Karpas-422 (cell line): ENCODE measurements at regions not wholly inside any gene's neighbourhood (a gene's known extent, or its start where the extent isn't known, plus 50 kb on each side); places are given as distances from the start of the nearest gene placed in this dataset.

Experiments
- DNase-seq: peaks from one replicate; pipeline ENCODE4 v3.0.0-alpha.2; 2015
- H2AFZ ChIP-seq: fragments of 200-600 bp; sonication (generic); 2 replicates; pipeline ENCODE4 v1.6.1; 2014; ENCODE audit warnings: antibody characterized with exemption, low read length, mixed read lengths
- H3K27ac ChIP-seq: fragments of 200-600 bp; sonication (generic); 2 replicates; pipeline ENCODE4 v1.5.1; 2014; ENCODE audit warnings: mild to moderate bottlenecking, low read length, moderate library complexity
- H3K27me3 ChIP-seq: fragments of 200-600 bp; sonication (generic); 2 replicates; pipeline ENCODE4 v1.6.1; 2014; ENCODE audit warnings: low read length, mixed read lengths
- H3K36me3 ChIP-seq: fragments of 200-600 bp; sonication (generic); 2 replicates; pipeline ENCODE4 v1.6.1; 2014; ENCODE audit warnings: low read length, mixed read lengths; ENCODE audit not compliant: insufficient read depth
- H3K4me1 ChIP-seq: fragments of 200-600 bp; sonication (generic); 2 replicates; pipeline ENCODE4 v1.6.1; 2014; ENCODE audit warnings: mild to moderate bottlenecking, low read length, mixed read lengths
- H3K4me2 ChIP-seq: fragments of 200-600 bp; sonication (generic); 2 replicates; pipeline ENCODE4 v1.6.1; 2014; ENCODE audit warnings: low read length, low read depth, mild to moderate bottlenecking; ENCODE audit not compliant: poor library complexity, severe bottlenecking
- H3K4me3 ChIP-seq: fragments of 200-600 bp; sonication (generic); 2 replicates; pipeline ENCODE4 v1.5.1; 2014; ENCODE audit warnings: mild to moderate bottlenecking, antibody characterized with exemption, low read length, mixed read lengths
- H3K79me2 ChIP-seq: fragments of 200-600 bp; sonication (generic); 2 replicates; pipeline ENCODE4 v1.6.1; 2014; ENCODE audit warnings: mild to moderate bottlenecking, low read length, mixed read lengths
- H3K9ac ChIP-seq: fragments of 200-600 bp; sonication (generic); 2 replicates; pipeline ENCODE4 v1.6.0; 2014; ENCODE audit warnings: low read length
- H3K9me2 ChIP-seq: fragments of 200-600 bp; sonication (generic), shearing (Covaris generic); replicated peaks from 2 replicates; pipeline ENCODE4 v1.6.0; 2014; ENCODE audit warnings: mild to moderate bottlenecking, low read length, moderate library complexity; ENCODE audit not compliant: insufficient read depth
- H3K9me3 ChIP-seq: fragments of 300-700, 200-600 bp; sonication (generic); 2 replicates; pipeline ENCODE4 v1.6.1; 2014; ENCODE audit warnings: low read length, mixed read lengths
- H4K20me1 ChIP-seq: fragments of 200-600 bp; sonication (generic); 2 replicates; pipeline ENCODE4 v1.6.1; 2014; ENCODE audit warnings: mild to moderate bottlenecking, antibody characterized with exemption, low read length, low read depth; ENCODE audit not compliant: insufficient read depth

DNA sequence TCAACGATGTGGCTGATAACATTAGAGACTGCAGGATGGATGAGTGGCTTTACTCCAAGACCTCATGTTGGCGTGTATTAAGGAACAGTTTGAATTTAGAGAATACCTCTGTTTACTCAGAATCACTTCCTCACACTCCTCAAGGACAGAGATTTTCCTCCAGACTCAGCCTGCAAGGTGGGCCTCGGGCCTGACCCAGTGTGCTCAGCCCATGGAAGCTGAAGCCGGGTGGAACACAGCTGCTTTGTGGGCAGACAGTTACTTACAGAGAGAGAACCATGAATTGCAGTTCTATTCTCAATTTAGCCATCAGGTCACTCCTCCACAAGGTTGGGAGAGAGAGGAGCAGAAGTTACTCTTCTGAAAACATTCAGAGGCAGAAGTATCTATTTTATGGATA, 135.8 kb downstream of the SNX19 start:
- Histone ChIP-seq H3K9me2 (no peaks in the 10 kb centered on the region), H4K20me1 (no peaks in the 10 kb centered on the region)

DNA sequence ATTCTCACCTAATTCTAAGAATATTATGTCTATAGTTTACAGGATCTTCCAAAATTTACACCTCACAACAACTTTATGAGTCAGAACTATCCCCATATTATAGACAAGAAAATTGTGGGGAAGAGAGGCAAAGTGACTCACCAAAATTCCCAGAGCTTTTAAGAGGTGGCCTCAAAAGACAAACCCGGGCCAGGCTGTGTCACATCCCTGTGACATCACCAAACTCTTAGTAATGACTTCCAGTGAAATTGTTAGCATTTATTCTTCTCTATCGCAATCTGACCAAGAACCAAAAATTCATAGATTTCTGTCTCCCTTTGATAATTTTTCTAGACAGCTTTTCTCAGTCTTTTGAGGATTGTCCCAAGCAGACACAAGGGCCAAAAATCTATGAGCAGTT, 134.3 kb downstream of the SNX19 start:
- H3K9me3 ChIP-seq: no peaks in the 10 kb centered on the region
- no peak overlapping the region for H3K9ac ChIP-seq
- no peak overlapping the region for H3K4me3 ChIP-seq
- DNase-seq: no peak
- H3K36me3 ChIP-seq: no peaks in the 10 kb centered on the region
- no peaks in the 10 kb centered on the region for H4K20me1 ChIP-seq
- no peaks in the 10 kb centered on the region for H3K9me2 ChIP-seq
- no peaks in the 10 kb centered on the region for H3K4me1 ChIP-seq
- no peak overlapping the region for H2AFZ ChIP-seq
- no peaks in the 10 kb centered on the region for H3K79me2 ChIP-seq
- no peak overlapping the region for H3K27ac ChIP-seq
- no peaks in the 10 kb centered on the region for H3K27me3 ChIP-seq
- H3K4me2 ChIP-seq: no peak overlapping the region

More for the DNA sequence above, 135.8 kb downstream of the SNX19 start:
- H3K4me1 ChIP-seq: no peaks in the 10 kb centered on the region
- no peak overlapping the region for H3K27ac ChIP-seq
- no peaks in the 10 kb centered on the region for H3K79me2 ChIP-seq
- no peak overlapping the region for H3K9ac ChIP-seq
- DNase-seq: no peak
- no peaks in the 10 kb centered on the region for H3K9me3 ChIP-seq
- no peaks in the 10 kb centered on the region for H3K27me3 ChIP-seq
- no peak overlapping the region for H3K4me3 ChIP-seq
- no peaks in the 10 kb centered on the region for H3K36me3 ChIP-seq
- no peak overlapping the region for H3K4me2 ChIP-seq
- H2AFZ ChIP-seq: no peak overlapping the region

DNA sequence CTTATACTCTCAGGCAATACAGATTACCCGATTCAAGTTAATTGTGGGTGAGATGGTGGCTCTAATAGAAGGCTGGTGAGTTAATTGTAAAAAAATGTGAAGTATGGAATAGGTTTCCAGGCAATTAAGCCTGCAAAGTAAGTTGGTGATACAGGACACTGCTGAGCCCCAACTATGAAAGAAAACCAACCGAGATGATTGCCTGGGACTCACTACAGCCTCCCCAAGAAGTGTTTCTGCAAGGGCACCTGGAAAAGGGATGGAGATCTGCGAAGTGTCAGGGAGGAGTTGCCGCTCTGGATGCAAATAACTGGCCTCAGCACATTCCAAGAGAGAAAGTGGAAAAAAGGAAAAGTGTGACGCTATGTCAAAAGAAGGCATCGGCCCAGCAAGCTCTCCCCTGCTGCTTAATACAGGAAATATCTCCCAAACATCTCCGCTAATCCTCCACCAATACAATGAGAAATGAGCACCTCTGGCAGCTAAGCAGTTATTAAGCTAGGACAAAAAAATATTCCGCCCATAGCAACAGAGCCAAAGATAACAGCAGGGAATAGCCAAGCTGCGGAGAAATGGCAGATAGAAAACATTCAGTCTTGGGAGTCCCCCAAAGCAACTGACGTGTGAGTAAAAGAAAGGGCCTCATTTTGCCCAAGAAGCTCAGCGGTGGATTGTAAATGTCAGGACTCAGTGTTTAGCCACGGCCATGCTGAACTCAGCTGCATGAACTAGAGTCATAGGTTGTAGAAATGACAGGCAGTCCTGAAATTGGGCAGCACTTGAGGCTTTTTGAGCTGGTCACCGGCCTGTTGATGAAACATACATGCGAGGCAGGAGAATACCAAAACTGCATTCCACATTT, 133.7 kb downstream of the SNX19 start:
- H3K4me3 ChIP-seq: no peak overlapping the region
- no peak for DNase-seq
- H3K27ac ChIP-seq: no peak overlapping the region
- H3K4me2 ChIP-seq: no peak overlapping the region
- H2AFZ ChIP-seq: no peak overlapping the region
- H3K4me1 ChIP-seq: no peaks in the 10 kb centered on the region
- H3K9ac ChIP-seq: no peak overlapping the region
- H3K79me2 ChIP-seq: no peaks in the 10 kb centered on the region
- H3K36me3 ChIP-seq: no peaks in the 10 kb centered on the region
- no peaks in the 10 kb centered on the region for H3K9me3 ChIP-seq
- H3K9me2 ChIP-seq: no peaks in the 10 kb centered on the region
- no peaks in the 10 kb centered on the region for H3K27me3 ChIP-seq
- H4K20me1 ChIP-seq: no peaks in the 10 kb centered on the region

DNA sequence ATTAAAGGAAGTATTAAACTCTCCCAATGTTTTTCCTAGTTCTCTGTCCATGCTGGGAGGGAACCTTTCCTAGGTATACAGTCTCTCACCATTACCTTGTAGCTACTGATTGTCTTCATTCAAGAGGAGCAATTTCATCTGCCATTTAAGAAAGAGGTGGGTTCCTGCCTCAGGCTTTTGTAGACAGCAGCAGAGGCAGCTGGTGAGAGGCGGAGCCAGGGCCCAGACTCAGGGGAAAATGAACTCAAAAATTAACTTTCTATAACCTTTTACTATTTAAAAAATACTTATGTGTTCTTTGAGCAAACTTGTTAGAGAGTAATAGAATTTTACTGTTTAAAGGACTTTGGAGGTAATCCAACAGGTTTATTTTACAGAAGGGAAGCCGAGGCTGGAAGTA, 133.0 kb downstream of the SNX19 start:
- Histone ChIP-seq H3K36me3 (no peaks in the 10 kb centered on the region), H3K9ac (no peak overlapping the region), H3K4me1 (no peaks in the 10 kb centered on the region), H3K4me3 (no peak overlapping the region), H3K9me2 (no peaks in the 10 kb centered on the region), H3K9me3 (no peaks in the 10 kb centered on the region), H3K27me3 (no peaks in the 10 kb centered on the region), H3K4me2 (no peak overlapping the region), H2AFZ (no peak overlapping the region), H3K79me2 (no peaks in the 10 kb centered on the region), H4K20me1 (no peaks in the 10 kb centered on the region), H3K27ac (no peak overlapping the region)
- no peak for DNase-seq

DNA sequence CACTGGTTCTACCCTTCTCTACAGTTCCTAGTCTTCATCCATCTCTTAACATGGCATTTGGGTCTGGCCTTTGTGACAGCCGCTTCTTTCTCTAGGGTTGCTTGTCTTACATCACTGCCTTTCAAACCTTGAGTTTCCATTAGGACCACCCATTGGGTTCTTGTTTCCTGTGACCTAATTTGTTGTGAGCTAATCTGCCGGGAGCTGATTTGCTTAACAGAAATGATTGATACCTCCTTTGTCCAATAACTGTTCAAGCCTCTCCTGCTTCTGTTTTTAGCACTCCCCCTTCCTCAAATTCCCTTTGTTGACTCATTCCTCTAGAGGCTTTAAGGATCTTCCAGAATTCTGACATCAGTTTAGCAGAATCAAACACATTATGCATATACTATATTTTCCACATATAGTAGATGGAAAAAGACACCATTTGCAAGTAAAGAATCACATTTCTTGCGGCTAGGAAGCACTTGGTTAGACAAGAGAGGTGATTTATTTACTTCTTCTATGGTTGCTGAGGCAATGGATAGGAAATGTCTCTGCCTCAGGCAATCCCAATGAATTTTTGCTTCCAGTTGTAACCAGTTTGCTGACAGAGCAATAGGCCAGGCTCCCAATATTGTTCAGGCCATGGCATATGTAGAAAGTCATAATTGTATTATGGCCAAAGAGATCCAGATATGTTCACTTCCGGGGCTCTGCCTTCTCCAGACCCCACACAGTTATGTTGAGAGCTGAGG, 130.7 kb downstream of the SNX19 start:
- Histone ChIP-seq H3K27me3 (no peaks in the 10 kb centered on the region), H3K4me1 (no peaks in the 10 kb centered on the region), H3K4me2 (no peak overlapping the region), H2AFZ (no peak overlapping the region), H3K79me2 (no peaks in the 10 kb centered on the region), H3K9me3 (no peaks in the 10 kb centered on the region), H3K36me3 (no peaks in the 10 kb centered on the region), H3K4me3 (no peak overlapping the region), H4K20me1 (no peaks in the 10 kb centered on the region), H3K9me2 (no peaks in the 10 kb centered on the region), H3K27ac (no peak overlapping the region), H3K9ac (no peak overlapping the region)
- no peak for DNase-seq

DNA sequence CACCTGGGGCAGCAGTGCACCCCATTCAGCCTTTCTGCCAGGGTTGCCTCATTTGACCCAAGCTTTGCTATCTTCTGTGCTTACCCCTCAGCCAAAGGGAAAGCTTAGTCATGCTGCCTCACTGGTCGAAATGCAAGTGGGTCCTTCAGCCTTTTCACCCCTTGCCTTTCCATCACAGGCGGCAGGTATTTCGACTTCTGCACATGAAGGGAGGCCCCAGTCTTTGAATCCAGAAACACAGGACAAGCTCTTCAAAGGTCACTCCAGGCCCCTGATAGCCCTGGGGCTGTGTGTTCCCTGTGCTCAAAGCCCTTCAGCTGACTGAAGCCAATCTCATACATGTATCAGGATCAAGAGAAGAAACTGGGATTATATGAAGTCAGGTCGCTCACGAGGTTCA, 129.7 kb downstream of the SNX19 start:
- Histone ChIP-seq H3K27me3 (no peaks in the 10 kb centered on the region), H3K4me1 (no peaks in the 10 kb centered on the region), H3K36me3 (no peaks in the 10 kb centered on the region), H3K27ac (no peak overlapping the region), H3K9ac (no peak overlapping the region), H3K9me2 (no peaks in the 10 kb centered on the region), H3K79me2 (no peaks in the 10 kb centered on the region), H2AFZ (no peak overlapping the region), H3K4me3 (no peak overlapping the region), H4K20me1 (no peaks in the 10 kb centered on the region), H3K4me2 (no peak overlapping the region), H3K9me3 (no peaks in the 10 kb centered on the region)
- no peak for DNase-seq

DNA sequence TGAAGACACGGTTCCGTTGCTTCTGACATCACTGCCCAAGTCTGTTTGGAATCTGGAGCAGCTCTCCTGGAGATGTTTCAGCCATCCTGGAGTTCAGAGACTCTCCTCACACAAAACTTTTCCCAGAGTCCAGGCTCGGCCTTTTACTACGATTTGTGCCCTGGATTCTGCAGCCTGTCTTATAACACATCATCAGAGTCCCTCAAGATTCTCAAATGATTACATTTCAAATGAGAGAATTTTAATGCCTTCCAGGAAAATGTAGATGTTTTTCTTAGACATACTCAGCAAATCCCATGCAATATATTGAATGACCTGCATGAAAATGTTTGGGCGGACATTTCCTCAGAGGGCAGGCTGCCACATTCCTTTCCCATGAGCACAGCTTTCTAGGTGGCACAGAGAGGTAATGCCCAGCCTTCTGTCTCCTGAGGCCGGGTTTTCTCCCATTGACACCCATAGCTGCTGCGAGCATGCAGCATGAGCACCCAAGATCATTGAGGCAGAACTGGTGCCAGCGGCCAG, 129.1 kb downstream of the SNX19 start:
- Histone ChIP-seq H3K9ac (no peak overlapping the region), H3K4me2 (no peak overlapping the region), H4K20me1 (no peaks in the 10 kb centered on the region), H3K4me3 (no peak overlapping the region), H3K27ac (no peak overlapping the region), H3K36me3 (no peaks in the 10 kb centered on the region), H3K27me3 (no peaks in the 10 kb centered on the region), H3K9me3 (no peaks in the 10 kb centered on the region), H3K79me2 (no peaks in the 10 kb centered on the region), H3K4me1 (no peaks in the 10 kb centered on the region), H2AFZ (no peak overlapping the region), H3K9me2 (no peaks in the 10 kb centered on the region)
- DNase-seq: no peak

DNA sequence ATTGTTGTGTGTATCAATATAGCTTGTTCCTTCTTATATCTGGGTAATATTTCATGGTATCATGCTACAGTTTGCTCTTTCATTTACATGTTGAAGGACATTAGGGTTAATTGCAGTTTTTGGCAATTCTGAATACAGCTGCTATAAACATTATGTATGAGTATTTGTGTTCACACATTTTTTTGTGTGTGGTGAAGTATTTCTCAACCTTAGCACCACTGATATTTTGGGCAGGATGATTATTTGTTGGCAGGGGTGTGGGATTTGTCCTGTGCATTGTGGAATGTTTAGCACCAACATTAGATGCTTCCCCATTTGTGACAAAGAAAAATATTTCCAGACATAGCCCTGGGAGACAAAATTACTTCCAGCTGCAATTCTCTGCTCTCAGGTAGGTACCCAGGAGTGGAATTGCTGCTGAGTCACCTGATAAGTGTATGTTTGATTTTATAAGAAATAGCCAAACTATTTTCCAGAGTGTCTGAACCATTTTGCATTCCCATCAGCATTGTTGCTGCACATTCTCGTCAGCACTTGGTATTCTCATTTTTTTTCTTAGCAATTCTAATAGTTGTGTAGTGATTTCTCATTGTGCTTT, 128.2 kb downstream of the SNX19 start:
- no peak overlapping the region for H3K4me2 ChIP-seq
- no peaks in the 10 kb centered on the region for H3K9me2 ChIP-seq
- H4K20me1 ChIP-seq: no peaks in the 10 kb centered on the region
- no peaks in the 10 kb centered on the region for H3K79me2 ChIP-seq
- H3K9ac ChIP-seq: no peak overlapping the region
- no peaks in the 10 kb centered on the region for H3K4me1 ChIP-seq
- H3K36me3 ChIP-seq: no peaks in the 10 kb centered on the region
- H3K4me3 ChIP-seq: no peak overlapping the region
- no peaks in the 10 kb centered on the region for H3K9me3 ChIP-seq
- no peaks in the 10 kb centered on the region for H3K27me3 ChIP-seq
- no peak for DNase-seq
- no peak overlapping the region for H3K27ac ChIP-seq
- no peak overlapping the region for H2AFZ ChIP-seq
